ENCODE measurements at regions not wholly inside any gene's neighbourhood (a gene's known extent, or its start where the extent isn't known, plus 50 kb on each side); places are given as distances from the start of the nearest gene placed in this dataset.

GRCh38 chr11:116695657-116696254 lies 77.0 kb downstream of the BUD13 start:
- TF ChIP-seq FOXM1 (IDR thresholded peaks at IDR 0.05; ENCODE audit: borderline replicate concordance, low read depth) (no peak), TAF1 (IDR thresholded peaks at IDR 0.05; ENCODE audit: low read depth) (no peak), MAX (IDR thresholded peaks at IDR 0.05) (no peak), REST (IDR thresholded peaks at IDR 0.05; ENCODE audit: low read depth) (no peak), CREB1 (IDR thresholded peaks at IDR 0.05; ENCODE audit: low read depth) (no peak), TCF12 (IDR thresholded peaks at IDR 0.05; ENCODE audit: low read depth) (no peak)

All from Ishikawa (cell line).